ENCODE measurements at regions not wholly inside any gene's neighbourhood (a gene's known extent, or its start where the extent isn't known, plus 50 kb on each side); places are given as distances from the start of the nearest gene placed in this dataset.
A peak's percentile ranks its signal among the peaks of the same experiment; 100 is the strongest.
"Not testable (repeated sequence)": the region's sequence is repeated elsewhere in the genome, so short reads cannot be mapped to it uniquely, and the experiment has no call there.

DNA sequence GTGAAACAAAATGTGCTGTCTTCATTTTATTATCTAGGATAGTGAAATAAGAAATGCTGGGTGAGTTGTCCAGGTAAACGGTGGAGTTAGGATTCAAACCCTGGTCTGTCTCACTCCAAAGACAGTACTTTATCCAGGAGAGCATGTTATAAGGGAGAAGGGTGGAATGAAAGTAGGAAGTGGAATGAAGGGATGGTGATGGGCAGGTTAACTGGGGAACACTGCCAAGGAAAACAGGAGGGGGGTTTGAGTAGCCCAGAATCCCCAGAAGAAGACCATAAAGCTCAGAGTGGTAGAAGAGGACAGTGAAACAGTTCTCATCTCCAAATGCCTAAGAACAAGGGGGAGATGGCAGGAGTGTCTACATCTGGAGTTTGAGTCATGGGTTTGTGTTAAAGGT lies 169.0 kb downstream of the BARX2 start:
- H3K4me1 ChIP-seq = no peaks in the 10 kb centered on the region
- H3K27me3 ChIP-seq = no peaks in the 10 kb centered on the region
- H4K20me1 ChIP-seq = no peaks in the 10 kb centered on the region
- H3K4me2 ChIP-seq = no peak overlapping the region
- H3K27ac ChIP-seq = no peak overlapping the region
- no peak for TF ChIP-seq Cebpa-rat (IDR thresholded peaks at IDR 0.05)
- H3K36me3 ChIP-seq = no peaks in the 10 kb centered on the region
- no peak overlapping the region for H3K4me3 ChIP-seq
- H3K9me3 ChIP-seq (replicated peaks in 1 of 11) = peaks cover 40 to 66% (median 55%) of the 10 kb centered on the region in 11 experiments
- H3K9ac ChIP-seq = no peak overlapping the region

DNA sequence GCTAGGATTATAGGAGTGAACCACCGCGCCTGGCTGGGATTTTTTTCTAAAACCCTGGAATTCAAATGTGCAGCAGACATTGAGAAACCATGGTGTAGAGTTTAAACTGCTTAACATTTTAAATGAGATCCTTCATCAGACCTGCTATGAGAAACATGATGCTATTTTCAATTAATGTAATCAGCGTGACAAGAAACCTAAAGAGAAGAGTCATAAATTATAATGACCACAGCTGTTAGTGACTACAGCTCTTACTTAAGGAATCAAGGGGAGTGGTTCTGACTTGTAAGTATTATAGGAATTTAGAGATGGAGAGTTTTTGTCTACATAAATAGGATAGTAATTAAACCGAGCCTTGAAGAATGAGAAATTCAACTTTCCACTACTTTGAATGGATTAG lies 170.6 kb downstream of the BARX2 start:
- H3K4me3 ChIP-seq = no peak overlapping the region
- H3K27ac ChIP-seq = no peak overlapping the region
- H3K9me3 ChIP-seq (replicated peaks in 1 of 11) = peaks cover 40 to 66% (median 55%) of the 10 kb centered on the region in 11 experiments
- no peaks in the 10 kb centered on the region for H3K36me3 ChIP-seq
- no peaks in the 10 kb centered on the region for H3K27me3 ChIP-seq
- no peaks in the 10 kb centered on the region for H3K4me1 ChIP-seq
- no peak overlapping the region for H3K9ac ChIP-seq
- TF ChIP-seq Cebpa-rat (IDR thresholded peaks at IDR 0.05) = no peak
- H3K4me2 ChIP-seq = no peak overlapping the region
- H4K20me1 ChIP-seq = no peaks in the 10 kb centered on the region

- no peak for TF ChIP-seq Cebpa-rat (IDR thresholded peaks at IDR 0.05)
- Histone ChIP-seq H3K36me3 (no peaks in the 10 kb centered on the region), H3K9me3 (replicated peaks in 1 of 11) (peaks cover 6 to 32% (median 24%) of the 10 kb centered on the region in 11 experiments; a peak in 18 of 22 replicates), H3K4me1 (peaks cover 9 to 19% (median 15%) of the 10 kb centered on the region in 10 experiments; a peak in 17 of 20 replicates), H3K4me3 (no peak overlapping the region), H4K20me1 (no peaks in the 10 kb centered on the region), H3K27me3 (no peaks in the 10 kb centered on the region), H3K27ac (no peak overlapping the region), H3K9ac (no peak overlapping the region), H3K4me2 (peak overlapping the region in 9 of 11 experiments; percentile 59 to 83 (median 67); a peak in 18 of 22 replicates)
These were observed 181.8 kb downstream of the BARX2 start for GRCh38 chr11:129557421-129557820.

- no peaks in the 10 kb centered on the region for H4K20me1 ChIP-seq
- peaks cover 22 to 36% (median 29%) of the 10 kb centered on the region in 11 experiments for H3K9me3 ChIP-seq (replicated peaks in 1 of 11)
- H3K9ac ChIP-seq = no peak overlapping the region
- no peak for TF ChIP-seq Cebpa-rat (IDR thresholded peaks at IDR 0.05)
- H3K4me3 ChIP-seq = no peak overlapping the region
- no peaks in the 10 kb centered on the region for H3K36me3 ChIP-seq
- H3K27me3 ChIP-seq = no peaks in the 10 kb centered on the region
- H3K4me1 ChIP-seq = peaks cover 0 to 7% (median 0%) of the 10 kb centered on the region in 10 experiments; a peak in 3 of 20 replicates
- no peak overlapping the region for H3K27ac ChIP-seq
- no peak overlapping the region for H3K4me2 ChIP-seq
These were observed 193.4 kb downstream of the BARX2 start for GRCh38 chr11:129569007-129569406.

DNA sequence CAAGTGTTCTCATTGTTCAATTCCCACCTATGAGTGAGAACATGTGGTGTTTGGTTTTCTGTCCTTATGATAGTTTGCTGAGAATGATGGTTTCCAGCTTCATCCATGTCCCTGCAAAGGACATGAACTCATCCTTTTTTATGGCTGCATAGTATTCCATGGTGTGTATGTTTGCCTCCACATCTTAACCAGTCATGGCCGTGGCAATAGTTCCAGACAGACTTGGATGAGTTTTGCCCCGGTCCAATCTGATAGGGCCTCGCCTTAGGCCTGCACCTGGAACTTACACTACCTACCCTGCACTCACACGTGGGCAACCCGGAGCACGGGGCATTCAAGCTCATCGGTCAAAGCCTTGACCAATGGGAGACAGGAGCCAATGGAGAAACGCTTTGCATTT lies 197.0 kb downstream of the BARX2 start:
- H3K27me3 ChIP-seq, H4K20me1 ChIP-seq, H3K4me3 ChIP-seq: not testable (repeated sequence)

GRCh38 chr11:129573161-129573560 lies 197.5 kb downstream of the BARX2 start:
- Histone ChIP-seq H3K9ac (no peak overlapping the region), H3K4me3 (no peak overlapping the region), H3K9me3 (replicated peaks in 1 of 11) (peaks cover 30 to 53% (median 46%) of the 10 kb centered on the region in 11 experiments), H3K4me1 (peaks cover 0 to 7% (median 0%) of the 10 kb centered on the region in 10 experiments; a peak in 1 of 20 replicates), H4K20me1 (no peaks in the 10 kb centered on the region), H3K36me3 (no peaks in the 10 kb centered on the region), H3K27ac (no peak overlapping the region), H3K4me2 (no peak overlapping the region), H3K27me3 (no peaks in the 10 kb centered on the region)
- no peak for TF ChIP-seq Cebpa-rat (IDR thresholded peaks at IDR 0.05)

More for the DNA sequence above, 197.0 kb downstream of the BARX2 start:
- H3K4me1 ChIP-seq, H3K4me2 ChIP-seq, H3K9ac ChIP-seq, H3K36me3 ChIP-seq, H3K27ac ChIP-seq: not testable (repeated sequence)
- peaks cover 30 to 53% (median 46%) of the 10 kb centered on the region in 11 experiments for H3K9me3 ChIP-seq (replicated peaks in 1 of 11)

GRCh38 chr11:129574431-129574830 lies 198.8 kb downstream of the BARX2 start:
- no peak overlapping the region for H3K9ac ChIP-seq
- TF ChIP-seq Cebpa-rat (IDR thresholded peaks at IDR 0.05) = no peak
- no peaks in the 10 kb centered on the region for H3K36me3 ChIP-seq

DNA sequence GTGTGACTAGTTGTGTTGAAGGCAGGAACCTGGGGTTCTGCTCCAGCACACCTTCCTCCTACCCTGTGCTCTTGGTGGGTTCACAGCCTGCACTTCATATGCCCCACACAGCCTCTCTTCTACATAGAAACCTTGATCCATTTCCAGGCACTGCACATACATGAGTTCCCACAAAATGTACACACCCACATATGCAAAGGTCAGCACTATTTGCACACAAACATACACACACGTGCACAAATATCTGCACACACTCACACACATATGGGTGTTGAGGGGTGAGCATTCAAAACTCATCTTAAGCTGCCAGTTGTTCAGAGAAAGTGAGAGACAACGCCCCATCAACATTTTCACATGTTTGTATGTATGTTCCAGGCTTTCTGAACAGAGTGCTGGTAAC lies 201.0 kb downstream of the BARX2 start:
- peaks cover 0 to 7% (median 0%) of the 10 kb centered on the region in 10 experiments; a peak in 1 of 20 replicates for H3K4me1 ChIP-seq
- H3K27me3 ChIP-seq = no peaks in the 10 kb centered on the region
- H3K9me3 ChIP-seq (replicated peaks in 1 of 11) = peaks cover 19 to 34% (median 30%) of the 10 kb centered on the region in 11 experiments
- TF ChIP-seq Cebpa-rat (IDR thresholded peaks at IDR 0.05) = no peak
- no peaks in the 10 kb centered on the region for H3K36me3 ChIP-seq
- H4K20me1 ChIP-seq = no peaks in the 10 kb centered on the region
- no peak overlapping the region for H3K4me3 ChIP-seq
- no peak overlapping the region for H3K4me2 ChIP-seq
- no peak overlapping the region for H3K27ac ChIP-seq
- H3K9ac ChIP-seq = no peak overlapping the region

More at GRCh38 chr11:129574431-129574830, 198.8 kb downstream of the BARX2 start:
- no peak overlapping the region for H3K27ac ChIP-seq
- no peaks in the 10 kb centered on the region for H3K27me3 ChIP-seq
- H3K4me2 ChIP-seq = peak overlapping the region in 2 of 11 experiments; percentile 12 to 19; a peak in 2 of 22 replicates
- H3K4me3 ChIP-seq = no peak overlapping the region
- H4K20me1 ChIP-seq = no peaks in the 10 kb centered on the region
- H3K9me3 ChIP-seq (replicated peaks in 1 of 11) = peaks cover 23 to 44% (median 40%) of the 10 kb centered on the region in 11 experiments
- H3K4me1 ChIP-seq = peaks cover 0 to 7% (median 0%) of the 10 kb centered on the region in 10 experiments; a peak in 1 of 20 replicates

DNA sequence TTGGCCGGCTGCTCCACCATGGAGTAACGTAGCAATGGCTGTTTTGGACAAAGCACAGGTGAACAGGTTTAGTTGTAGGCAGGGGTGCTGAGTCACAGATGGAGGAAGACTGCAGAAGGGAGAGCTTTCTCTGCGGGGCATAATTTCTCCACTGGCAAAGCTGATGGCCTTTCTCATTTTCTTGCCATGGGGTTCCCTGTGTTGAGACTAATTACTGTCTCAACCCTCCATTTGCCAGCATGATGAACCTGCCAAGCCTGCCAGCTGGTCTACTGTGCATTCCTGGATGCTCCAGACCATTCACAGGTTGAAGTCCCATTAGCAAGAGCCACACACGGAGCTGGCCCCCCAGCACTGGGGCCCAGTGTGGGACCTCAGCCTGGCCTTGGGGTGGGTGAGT lies 202.4 kb downstream of the BARX2 start:
- Histone ChIP-seq H3K4me2 (no peak overlapping the region), H3K4me1 (peaks cover 0 to 7% (median 0%) of the 10 kb centered on the region in 10 experiments; a peak in 1 of 20 replicates), H3K9me3 (replicated peaks in 1 of 11) (peaks cover 14 to 29% (median 27%) of the 10 kb centered on the region in 11 experiments), H3K27ac (no peak overlapping the region), H3K4me3 (no peak overlapping the region), H3K9ac (no peak overlapping the region), H4K20me1 (no peaks in the 10 kb centered on the region), H3K36me3 (no peaks in the 10 kb centered on the region), H3K27me3 (no peaks in the 10 kb centered on the region)
- no peak for TF ChIP-seq Cebpa-rat (IDR thresholded peaks at IDR 0.05)

DNA sequence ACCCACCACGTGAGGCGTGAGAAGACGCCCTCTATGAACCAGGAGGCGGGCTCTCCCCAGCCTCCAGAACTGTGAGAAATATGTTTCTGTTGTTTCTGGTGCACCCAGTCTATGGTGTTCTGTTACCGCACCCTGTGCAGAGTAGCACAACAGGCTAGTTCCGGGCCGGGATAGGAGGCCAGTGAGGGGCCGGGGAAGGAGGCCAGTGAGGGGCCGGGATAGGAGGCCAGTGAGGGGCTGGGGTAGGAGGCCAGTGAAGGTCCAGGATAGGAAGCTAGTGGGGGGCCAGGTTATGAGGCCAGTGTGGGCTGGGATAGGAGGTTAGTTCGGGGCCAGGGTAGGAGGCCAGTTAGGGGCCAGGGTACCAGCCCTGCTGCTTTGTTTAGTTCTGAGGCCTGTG lies 204.6 kb downstream of the BARX2 start:
- Histone ChIP-seq H3K9ac (no peak overlapping the region), H3K4me3 (no peak overlapping the region), H3K4me1 (no peaks in the 10 kb centered on the region), H4K20me1 (no peaks in the 10 kb centered on the region), H3K27ac (no peak overlapping the region), H3K4me2 (no peak overlapping the region), H3K9me3 (replicated peaks in 1 of 11) (peaks cover 0 to 8% (median 4%) of the 10 kb centered on the region in 11 experiments; a peak in 13 of 22 replicates), H3K27me3 (no peaks in the 10 kb centered on the region), H3K36me3 (no peaks in the 10 kb centered on the region)
- no peak for TF ChIP-seq Cebpa-rat (IDR thresholded peaks at IDR 0.05)
